ENCODE measurements at regions not wholly inside any gene's neighbourhood (a gene's known extent, or its start where the extent isn't known, plus 50 kb on each side); places are given as distances from the start of the nearest gene placed in this dataset.

GRCh38 chr12:31228811-31229792 is 96.8 kb downstream of the SINHCAF start (continued):
- no peak for TF ChIP-seq JUND (IDR thresholded peaks at IDR 0.05)
- no peak for TF ChIP-seq TCF12 (IDR thresholded peaks at IDR 0.05)
- no peak for TF ChIP-seq TAF1 (IDR thresholded peaks at IDR 0.05; ENCODE audit: borderline replicate concordance, low read depth, low read length)
- no peak for TF ChIP-seq TEAD4 (IDR thresholded peaks at IDR 0.05; ENCODE audit: borderline replicate concordance, insufficient read depth)
- TF ChIP-seq MXI1 (IDR thresholded peaks at IDR 0.05; ENCODE audit: low read depth, low read length), result no peak
- no peak for TF ChIP-seq EP300 (IDR thresholded peaks at IDR 0.05; ENCODE audit: borderline replicate concordance in 1 of 2, low read depth in 1 of 2, low read length in 1 of 2)
- no peak for TF ChIP-seq GABPA (IDR thresholded peaks at IDR 0.05; ENCODE audit: low read depth)
- no peak for TF ChIP-seq CHD2 (IDR thresholded peaks at IDR 0.05; ENCODE audit: low read length, partially characterized antibody)
- no peak for TF ChIP-seq RXRA (IDR thresholded peaks at IDR 0.05; ENCODE audit: borderline replicate concordance, low read depth)
- no peak for TF ChIP-seq RFX5 (IDR thresholded peaks at IDR 0.05; ENCODE audit: low read length)

GRCh38 chr12:31230004-31230403 is 95.9 kb downstream of the SINHCAF start:
- 70% methylated on average over 5 of the region's 5 CpGs for WGBS (ENCODE audit: low lambda C conversion rate)
- no peak for TF ChIP-seq FOSL2 (IDR thresholded peaks at IDR 0.05; ENCODE audit: borderline replicate concordance, low read depth)
- TF ChIP-seq SIN3A (IDR thresholded peaks at IDR 0.05; ENCODE audit: borderline replicate concordance, low read depth, low read length), result no peak
- TF ChIP-seq RAD21 (IDR thresholded peaks at IDR 0.05; ENCODE audit: low read length), result no peak
- no peak for TF ChIP-seq CTCF (IDR thresholded peaks at IDR 0.05)
- no peak for TF ChIP-seq GATA2 (CRISPR knock-in tag; IDR thresholded peaks at IDR 0.05)
- no peak for TF ChIP-seq NFIC (IDR thresholded peaks at IDR 0.05; ENCODE audit: borderline replicate concordance)
- TF ChIP-seq FOXJ3 (CRISPR knock-in tag; IDR thresholded peaks at IDR 0.05), result no peak
- TF ChIP-seq, protein P1, sequence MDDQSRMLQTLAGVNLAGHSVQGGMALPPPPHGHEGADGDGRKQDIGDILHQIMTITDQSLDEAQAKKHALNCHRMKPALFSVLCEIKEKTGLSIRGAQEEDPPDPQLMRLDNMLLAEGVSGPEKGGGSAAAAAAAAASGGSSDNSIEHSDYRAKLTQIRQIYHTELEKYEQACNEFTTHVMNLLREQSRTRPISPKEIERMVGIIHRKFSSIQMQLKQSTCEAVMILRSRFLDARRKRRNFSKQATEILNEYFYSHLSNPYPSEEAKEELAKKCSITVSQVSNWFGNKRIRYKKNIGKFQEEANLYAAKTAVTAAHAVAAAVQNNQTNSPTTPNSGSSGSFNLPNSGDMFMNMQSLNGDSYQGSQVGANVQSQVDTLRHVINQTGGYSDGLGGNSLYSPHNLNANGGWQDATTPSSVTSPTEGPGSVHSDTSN (IDR thresholded peaks at IDR 0.05), result no peak
- no peak for TF ChIP-seq YY1 (IDR thresholded peaks at IDR 0.05; ENCODE audit: low read depth)
- no peak for TF ChIP-seq MEF2A (IDR thresholded peaks at IDR 0.05; ENCODE audit: borderline replicate concordance, low read depth)
- no peak for TF ChIP-seq ELF1 (IDR thresholded peaks at IDR 0.05)
- no peak for TF ChIP-seq POLR2AphosphoS5 (IDR thresholded peaks at IDR 0.05; ENCODE audit: low read depth, low read length)
- TF ChIP-seq TCF12 (IDR thresholded peaks at IDR 0.05), result no peak
- no peak for TF ChIP-seq CHD2 (IDR thresholded peaks at IDR 0.05; ENCODE audit: low read length, partially characterized antibody)
- no peak for TF ChIP-seq NRF1 (IDR thresholded peaks at IDR 0.05; ENCODE audit: low read depth, low read length)
- no peak for TF ChIP-seq EZH2phosphoT487 (IDR thresholded peaks at IDR 0.05; ENCODE audit: borderline replicate concordance, low read depth)
- TF ChIP-seq FOXM1 (IDR thresholded peaks at IDR 0.05; ENCODE audit: low read depth), result no peak
- TF ChIP-seq, protein P2, sequence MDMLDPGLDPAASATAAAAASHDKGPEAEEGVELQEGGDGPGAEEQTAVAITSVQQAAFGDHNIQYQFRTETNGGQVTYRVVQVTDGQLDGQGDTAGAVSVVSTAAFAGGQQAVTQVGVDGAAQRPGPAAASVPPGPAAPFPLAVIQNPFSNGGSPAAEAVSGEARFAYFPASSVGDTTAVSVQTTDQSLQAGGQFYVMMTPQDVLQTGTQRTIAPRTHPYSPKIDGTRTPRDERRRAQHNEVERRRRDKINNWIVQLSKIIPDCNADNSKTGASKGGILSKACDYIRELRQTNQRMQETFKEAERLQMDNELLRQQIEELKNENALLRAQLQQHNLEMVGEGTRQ (IDR thresholded peaks at IDR 0.05; ENCODE audit: borderline replicate concordance, low read depth, low read length), result no peak
- Histone ChIP-seq H3K4me3 (ENCODE audit: low read depth in 2 of 2, low read length in 1 of 2) (no peak overlapping the region), H3K27me3 (ENCODE audit: insufficient read depth) (no peaks in the 10 kb centered on the region; the same call in 1 of the 2 replicates), H4K20me1 (ENCODE audit: insufficient read depth) (no peaks in the 10 kb centered on the region), H2AFZ (ENCODE audit: low read depth) (no peak overlapping the region), H3K9ac (no peak overlapping the region), H3K4me2 (no peak overlapping the region), H3K9me2 (no peaks in the 10 kb centered on the region), H3F3A (replicated peaks; ENCODE audit: insufficient read depth) (no peaks in the 10 kb centered on the region), H3K36me3 (replicated peaks in 1 of 2; ENCODE audit: control insufficient read depth in 1 of 2, insufficient read depth in 2 of 2, low read length in 1 of 2) (no peaks in the 10 kb centered on the region), H3K79me2 (ENCODE audit: insufficient read depth) (no peaks in the 10 kb centered on the region), H3K9me3 (no peaks in the 10 kb centered on the region), H3K27ac (ENCODE audit: low read depth in 2 of 2, low read length in 1 of 2) (no peak overlapping the region), H3K4me1 (ENCODE audit: control insufficient read depth in 1 of 2, insufficient read depth in 2 of 2, low read depth in 1 of 2, low read length in 1 of 2) (peaks cover 0 to 44% of the 10 kb centered on the region in 2 experiments; a peak in 2 of 4 replicates)
- no peak for DNase-seq
- ChIA-PET POLR2A (no interaction called here), CTCF (interaction anchor here (1.3 to 6.6 kb wide), 4 partner anchors 8 to 383 kb away, joined by 4 to 50 read pairs (median 5); no protein-coding TSS in a partner anchor)
